ENCODE measurements at regions not wholly inside any gene's neighbourhood (a gene's known extent, or its start where the extent isn't known, plus 50 kb on each side); places are given as distances from the start of the nearest gene placed in this dataset.

DNA sequence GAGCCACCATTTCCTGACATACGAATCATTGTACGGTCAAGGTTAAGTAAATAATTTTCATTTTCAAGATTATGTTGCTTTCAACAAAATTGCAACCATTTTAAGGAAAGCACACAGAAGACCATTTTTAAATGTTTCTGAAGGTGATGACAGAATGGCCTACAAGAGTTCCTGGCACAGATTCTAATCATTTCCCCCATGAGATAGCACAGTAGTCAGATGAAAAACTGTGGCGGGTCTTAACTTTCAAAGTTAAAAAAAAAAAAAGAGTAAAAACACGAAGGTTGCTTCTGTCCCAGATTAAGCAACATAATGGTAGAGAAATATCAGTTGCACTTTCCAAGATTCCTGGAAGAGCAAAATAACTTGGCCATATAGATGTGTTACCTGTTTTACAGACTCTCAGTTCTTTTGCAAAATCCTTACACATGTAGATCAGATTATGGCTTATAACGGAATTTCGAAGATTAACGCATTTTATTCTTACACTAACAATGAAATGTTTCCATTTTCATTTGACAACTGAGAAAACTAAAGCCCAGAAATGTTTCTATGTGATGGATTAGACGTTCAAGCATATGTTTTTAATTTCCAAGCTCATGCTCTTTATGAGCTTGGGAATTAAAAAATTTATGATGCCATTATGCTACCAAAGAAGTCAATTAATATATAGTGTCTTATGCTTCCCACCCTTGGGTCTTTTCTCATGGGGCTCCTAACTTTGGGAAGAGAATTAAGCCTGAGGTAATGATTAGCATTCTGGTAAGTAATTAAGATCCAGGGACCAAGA, 335.1 kb upstream of the CLNK start:
- no peak for TF ChIP-seq CTCF (IDR thresholded peaks at IDR 0.05)
- TF ChIP-seq EP300 (IDR thresholded peaks at IDR 0.05), result no peak
- TF ChIP-seq POLR2AphosphoS5 (IDR thresholded peaks at IDR 0.05), result no peak
- TF ChIP-seq POLR2A (IDR thresholded peaks at IDR 0.05), result no peak
- 52 to 58% methylated on average over 8 of the region's 8 CpGs for WGBS, 2 donors (ENCODE audit: low coverage in 1 of 2)
- H3K27ac ChIP-seq, result no peak overlapping the region
- no peaks in the 10 kb centered on the region for H3K9me3 ChIP-seq
- H3K36me3 ChIP-seq, result no peaks in the 10 kb centered on the region
- H3K4me1 ChIP-seq, result no peaks in the 10 kb centered on the region
- ATAC-seq, result no peak
- H3K4me3 ChIP-seq, result no peak overlapping the region
- no peaks in the 10 kb centered on the region for H3K27me3 ChIP-seq

DNA sequence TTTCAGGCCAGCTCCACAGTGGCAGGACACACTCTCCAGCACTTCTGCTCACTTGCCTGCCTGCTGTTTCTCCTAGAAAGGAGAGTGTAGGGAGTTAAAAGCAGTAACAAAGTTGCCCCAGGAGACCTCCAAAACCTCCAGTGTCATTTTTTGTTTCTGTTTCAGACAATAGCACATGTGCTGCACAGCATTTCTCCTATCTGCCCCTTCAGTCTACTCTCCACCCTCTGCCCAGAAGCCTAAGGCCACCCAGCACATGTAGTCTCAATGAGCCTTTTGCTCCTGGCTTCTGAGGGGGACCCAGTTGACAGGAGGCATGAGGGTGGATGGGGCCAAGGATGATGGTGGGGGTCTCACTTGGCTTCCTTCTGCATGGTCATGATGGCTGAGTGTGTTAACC, 329.6 kb upstream of the CLNK start:
- Histone ChIP-seq H3K4me3 (no peak overlapping the region), H3K9me3 (no peaks in the 10 kb centered on the region), H3K27ac (no peak overlapping the region), H3K4me1 (no peaks in the 10 kb centered on the region), H3K36me3 (no peaks in the 10 kb centered on the region), H3K27me3 (no peaks in the 10 kb centered on the region)
- no peak for TF ChIP-seq POLR2A (IDR thresholded peaks at IDR 0.05)
- no peak for TF ChIP-seq POLR2AphosphoS5 (IDR thresholded peaks at IDR 0.05)
- TF ChIP-seq EP300 (IDR thresholded peaks at IDR 0.05), result no peak
- no peak for TF ChIP-seq CTCF (IDR thresholded peaks at IDR 0.05)
- no peak for ATAC-seq

DNA sequence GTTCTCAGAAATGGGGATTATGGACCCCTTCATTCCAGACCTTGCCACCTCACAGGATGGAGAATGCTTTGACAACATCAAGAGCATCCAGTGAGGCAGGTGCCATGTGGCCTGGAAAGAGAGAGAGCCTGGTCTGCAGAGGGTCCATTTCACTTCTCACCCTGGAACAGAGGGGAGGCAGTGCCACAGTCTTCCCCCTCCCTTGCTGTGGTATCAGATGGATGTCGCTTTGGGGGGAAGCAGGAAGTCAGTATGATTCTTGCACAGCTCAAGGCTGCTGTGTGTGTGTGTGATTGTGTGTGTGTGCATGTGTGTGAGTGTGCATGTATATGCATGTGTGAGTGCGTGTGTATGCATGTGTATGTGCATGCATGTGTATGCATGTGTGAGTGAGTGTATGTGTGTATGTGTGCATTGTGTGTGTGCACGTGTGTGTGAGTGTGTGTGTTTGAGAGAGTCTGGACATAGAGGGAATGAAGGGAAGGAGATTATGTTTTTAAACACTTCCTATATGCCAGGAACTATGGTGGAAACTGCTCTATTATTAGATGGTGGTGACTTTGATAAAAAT, 328.6 kb upstream of the CLNK start:
- Histone ChIP-seq H3K4me3 (no peak overlapping the region), H3K36me3 (no peaks in the 10 kb centered on the region), H3K9me3 (peaks cover 0 to 9% (median 0%) of the 10 kb centered on the region in 3 donors), H3K27me3 (no peaks in the 10 kb centered on the region), H3K27ac (no peak overlapping the region), H3K4me1 (no peaks in the 10 kb centered on the region)
- ATAC-seq, result no peak
- no peak for TF ChIP-seq EP300 (IDR thresholded peaks at IDR 0.05)
- no peak for TF ChIP-seq POLR2A (IDR thresholded peaks at IDR 0.05)
- TF ChIP-seq POLR2AphosphoS5 (IDR thresholded peaks at IDR 0.05), result no peak
- no peak for TF ChIP-seq CTCF (IDR thresholded peaks at IDR 0.05)
- WGBS, 2 donors (ENCODE audit: low coverage in 1 of 2), result 80 to 81% methylated on average over 2 of the region's 3 CpGs

GRCh38 chr4:11011249-11011648, 326.7 kb upstream of the CLNK start:
- Histone ChIP-seq H3K27me3 (no peaks in the 10 kb centered on the region), H3K36me3 (no peaks in the 10 kb centered on the region), H3K4me3 (no peak overlapping the region), H3K9me3 (peaks cover 0 to 11% (median 0%) of the 10 kb centered on the region in 3 donors), H3K27ac (no peak overlapping the region), H3K4me1 (no peaks in the 10 kb centered on the region)
- WGBS, 2 donors (ENCODE audit: low coverage in 1 of 2), result 83% methylated on average over 1 of the region's 3 CpGs; no CpG with 5 or more reads in 1 of the 2 donors
- ATAC-seq, result no peak
- no peak for TF ChIP-seq CTCF (IDR thresholded peaks at IDR 0.05)
- no peak for TF ChIP-seq POLR2A (IDR thresholded peaks at IDR 0.05)
- TF ChIP-seq POLR2AphosphoS5 (IDR thresholded peaks at IDR 0.05), result no peak
- no peak for TF ChIP-seq EP300 (IDR thresholded peaks at IDR 0.05)

- peaks cover 0 to 11% (median 0%) of the 10 kb centered on the region in 3 donors for H3K9me3 ChIP-seq
- no peak overlapping the region for H3K27ac ChIP-seq
- no peak for ATAC-seq
- no peaks in the 10 kb centered on the region for H3K4me1 ChIP-seq
- WGBS, 2 donors (ENCODE audit: low coverage in 1 of 2), result 88 to 100% methylated on average over 2 of the region's 2 CpGs
- no peak overlapping the region for H3K4me3 ChIP-seq
- no peaks in the 10 kb centered on the region for H3K36me3 ChIP-seq
- TF ChIP-seq POLR2A (IDR thresholded peaks at IDR 0.05), result no peak
- H3K27me3 ChIP-seq, result no peaks in the 10 kb centered on the region
These were observed 326.1 kb upstream of the CLNK start for GRCh38 chr4:11010624-11011023.

Data from gastroesophageal sphincter (tissue), 4 donors.